Testis (tissue), 2 donors: ENCODE measurements at regions not wholly inside any gene's neighbourhood (a gene's known extent, or its start where the extent isn't known, plus 50 kb on each side); places are given as distances from the start of the nearest gene placed in this dataset.

Experiments used
- CTCF ChIP-seq, 3 experiments: fragments of 450-650 bp in 2 of 3; fragments of 200-600 bp in 1 of 3; sonication (generic) in 1 of 3; IDR thresholded peaks; one replicate each; pipeline ENCODE4 v1.5.1; 2016 to 2019; ENCODE audit warnings: antibody characterized with exemption in 3 of 3, mild to moderate bottlenecking in 2 of 3, moderate library complexity in 1 of 3
- POLR2A ChIP-seq: fragments of 450-650 bp; IDR thresholded peaks from one replicate; pipeline ENCODE4 v1.6.1; 2017; ENCODE audit warnings: antibody characterized with exemption, mild to moderate bottlenecking, moderate library complexity

- no peak for TF ChIP-seq CTCF (IDR thresholded peaks at IDR 0.05)
- no peak for TF ChIP-seq POLR2A
Measured at GRCh38 chr12:58596381-58596780, 323.9 kb downstream of the LRIG3 start.
